Nucleus accumbens (tissue), 56 donors: ENCODE measurements at regions not wholly inside any gene's neighbourhood (a gene's known extent, or its start where the extent isn't known, plus 50 kb on each side); places are given as distances from the start of the nearest gene placed in this dataset.

Source experiments
- DNase-seq, 56 donors: peaks; one replicate each; lab custom pipeline; 2025; lab: John Stamatoyannopoulos, UW

DNA sequence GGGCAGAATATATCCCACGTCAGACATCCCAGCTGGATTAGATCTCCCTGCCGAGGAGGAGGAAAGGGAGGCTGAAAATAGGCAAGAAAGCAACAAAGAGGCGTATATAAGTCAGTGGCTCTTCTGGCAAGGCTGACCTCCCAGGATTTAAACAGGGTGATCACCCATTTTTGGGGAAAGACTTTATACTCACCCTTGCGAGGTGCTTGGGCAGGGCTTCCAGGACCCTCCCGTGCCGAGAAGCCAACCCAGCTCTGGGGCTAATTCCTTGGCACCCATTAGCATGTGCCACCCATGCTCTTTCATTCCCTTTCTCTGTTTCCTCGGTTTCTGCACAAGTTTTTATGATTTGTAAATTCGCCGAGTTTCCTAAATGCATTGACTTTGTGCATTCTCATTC lies 230.2 kb upstream of the IRX2 start:
- no peak for DNase-seq

DNA sequence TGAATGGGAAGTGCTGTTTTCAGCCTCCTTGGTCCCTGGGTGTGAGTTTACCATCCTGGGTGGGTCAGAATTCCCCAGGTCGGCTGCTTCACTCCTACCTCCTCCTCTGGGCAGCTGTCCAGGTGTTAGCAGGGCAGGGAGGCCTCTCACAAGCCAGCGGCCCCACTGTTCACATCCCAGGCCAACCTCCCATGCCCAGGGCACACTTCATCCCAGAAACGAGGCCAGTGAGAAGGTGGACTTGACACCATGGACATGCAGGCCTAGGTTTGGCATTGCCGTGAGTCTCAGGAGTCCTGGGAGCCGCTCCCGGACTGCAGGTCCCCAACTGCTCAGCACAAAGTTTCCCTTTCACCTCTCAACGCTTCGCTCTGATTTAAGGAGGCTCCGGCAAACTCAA lies 229.6 kb upstream of the IRX2 start:
- no peak for DNase-seq

DNA sequence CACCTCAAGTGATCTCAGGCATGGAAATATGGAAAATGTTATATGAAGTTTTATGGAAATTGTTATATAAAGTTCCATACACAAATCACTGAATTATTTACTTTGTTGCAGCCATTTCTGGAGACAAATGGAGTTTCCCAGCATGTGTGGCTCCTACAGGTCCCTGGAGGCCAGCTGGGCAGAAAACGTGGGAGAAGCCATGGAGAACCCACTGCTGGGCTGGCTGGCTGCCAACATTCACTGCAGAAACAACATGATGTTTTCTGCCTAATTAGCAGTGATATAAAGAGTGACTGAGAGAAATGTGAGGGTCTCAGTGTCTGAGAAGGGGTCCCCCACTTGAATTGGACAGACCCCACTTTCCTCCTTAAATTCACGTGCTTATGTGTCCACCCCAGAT lies 208.8 kb upstream of the IRX2 start:
- no peak for DNase-seq

DNA sequence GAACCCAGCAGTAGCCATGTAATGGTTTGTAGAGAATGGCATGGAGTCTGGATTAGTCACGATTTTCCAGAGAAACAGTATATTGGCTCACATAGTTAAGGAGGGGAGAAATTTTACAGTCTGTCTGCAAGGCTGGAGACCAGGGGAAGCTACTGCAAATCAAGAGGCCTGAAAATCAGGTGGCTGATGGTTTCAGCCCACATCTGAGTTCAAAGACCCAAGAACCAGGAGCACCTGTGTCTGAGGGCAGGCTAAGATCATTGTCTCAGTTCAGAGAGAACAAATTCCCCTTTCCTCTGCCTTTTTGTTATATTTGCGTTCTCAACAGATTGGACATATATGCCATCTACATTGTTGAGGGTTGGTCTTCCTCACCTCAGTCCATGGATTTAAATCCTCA lies 207.5 kb upstream of the IRX2 start:
- DNase-seq = no peak

DNA sequence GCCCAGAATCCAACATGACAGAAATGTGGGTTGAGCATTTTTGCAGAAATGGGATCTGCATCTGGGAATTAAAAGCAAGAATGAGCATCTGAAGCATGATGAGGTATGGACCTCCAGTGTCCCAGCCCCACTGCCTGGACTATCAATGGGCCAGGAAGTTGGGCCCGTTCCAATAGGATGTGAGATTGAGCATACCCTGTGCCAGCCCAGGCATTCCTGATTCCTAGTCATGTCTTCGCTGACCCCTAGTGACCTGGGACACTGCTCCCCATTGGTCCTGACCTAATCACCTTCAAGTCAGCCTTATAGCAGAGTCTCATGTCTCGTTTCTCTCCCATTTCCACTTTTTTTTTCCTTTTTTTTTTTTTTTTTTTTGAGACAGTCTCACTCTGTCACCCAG lies 197.4 kb upstream of the IRX2 start:
- no peak for DNase-seq

DNA sequence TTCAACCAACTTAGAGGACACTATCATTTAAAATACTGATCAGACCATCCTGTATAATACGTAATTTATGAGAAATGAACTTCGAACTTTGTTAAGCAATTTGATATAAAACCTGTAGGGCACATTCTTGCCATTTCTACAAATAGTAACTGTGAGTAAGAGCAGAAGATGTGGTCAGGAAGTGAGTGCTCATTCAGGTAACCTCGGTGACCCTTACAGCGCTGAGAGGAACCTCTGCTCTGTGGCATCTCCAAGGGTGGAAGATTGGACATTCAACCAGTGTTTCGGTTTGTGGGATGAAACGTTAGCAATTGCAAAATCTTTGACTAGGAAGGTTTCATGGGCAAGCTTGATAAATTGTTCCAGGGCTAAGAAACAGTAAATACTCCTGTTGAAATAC lies 194.8 kb upstream of the IRX2 start:
- no peak for DNase-seq

DNA sequence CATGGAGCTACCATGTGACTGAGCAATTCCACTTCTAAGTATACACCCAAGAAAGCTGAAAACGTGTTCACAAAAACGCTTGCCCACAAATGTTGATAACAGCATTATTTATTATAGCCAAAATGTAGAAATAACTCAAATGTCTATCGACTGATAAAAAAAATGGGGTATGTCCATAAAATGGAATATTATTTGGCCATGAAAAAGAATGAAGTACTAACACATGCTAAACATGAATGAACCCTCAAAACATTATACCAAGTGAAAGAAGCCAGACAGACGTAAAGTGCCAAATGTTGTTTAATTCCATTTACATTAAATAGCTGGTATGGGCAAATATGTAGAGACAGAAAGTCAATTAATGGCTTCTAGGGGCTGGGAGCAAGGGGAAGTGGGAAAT lies 184.9 kb upstream of the IRX2 start:
- DNase-seq = no peak

DNA sequence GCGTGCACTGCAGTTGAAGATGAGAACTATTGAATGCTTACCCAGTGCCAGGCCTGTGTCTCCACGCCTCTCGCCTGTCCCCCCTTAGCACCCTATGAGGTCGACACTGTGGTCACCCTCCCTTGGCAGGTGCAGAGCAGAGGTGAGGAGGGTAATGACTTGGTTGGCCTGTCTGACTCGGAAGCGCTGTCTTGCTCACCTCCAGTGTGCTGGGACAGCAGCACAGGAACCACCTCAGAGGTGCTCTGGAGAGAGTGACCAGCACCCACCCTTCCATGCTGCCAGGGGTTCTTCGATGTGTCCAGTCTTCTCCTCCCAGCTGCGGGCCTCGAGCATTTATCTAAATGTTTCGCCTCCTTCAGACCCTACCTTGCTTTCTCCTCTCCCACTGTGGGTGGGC lies 178.3 kb upstream of the IRX2 start:
- no peak for DNase-seq

DNA sequence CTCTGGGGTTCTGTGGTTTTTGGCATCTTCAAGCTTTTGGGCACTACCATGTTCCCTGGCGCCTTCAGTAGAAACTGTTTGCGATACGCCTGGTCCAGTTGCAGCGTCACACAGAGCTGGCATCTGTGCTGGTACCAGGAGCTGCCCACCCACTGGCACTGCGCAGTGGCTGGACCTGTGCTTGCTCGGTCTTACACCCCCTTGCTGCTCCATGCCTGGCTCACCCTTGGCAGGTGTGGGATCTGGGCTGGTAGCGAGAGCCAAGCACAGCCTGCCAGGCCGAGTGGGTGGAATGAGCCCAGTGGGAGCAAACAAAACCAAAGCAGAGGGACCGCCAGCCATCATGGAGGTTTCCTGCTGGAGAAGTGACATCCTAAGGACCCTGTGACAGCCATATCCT lies 170.2 kb upstream of the IRX2 start:
- DNase-seq = no peak

DNA sequence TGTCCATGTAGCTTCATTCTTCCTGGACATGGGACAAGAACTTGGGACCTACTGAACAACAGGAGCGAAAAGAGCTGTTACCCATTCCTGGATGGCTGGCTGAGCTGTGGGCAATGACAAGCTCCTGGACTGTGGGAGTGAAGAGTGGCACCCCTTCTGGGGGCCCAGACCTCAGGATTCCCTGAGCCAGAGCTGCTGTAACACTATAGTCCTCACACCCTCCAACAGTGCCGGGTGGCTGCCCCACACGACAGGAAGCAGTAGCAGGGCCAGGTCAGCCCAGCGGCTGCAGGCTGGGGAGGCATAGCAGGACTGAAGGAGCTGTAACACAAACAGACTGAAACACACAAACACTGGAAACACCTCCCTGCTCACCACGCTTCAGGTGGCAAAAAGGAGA lies 169.7 kb upstream of the IRX2 start:
- no peak for DNase-seq

DNA sequence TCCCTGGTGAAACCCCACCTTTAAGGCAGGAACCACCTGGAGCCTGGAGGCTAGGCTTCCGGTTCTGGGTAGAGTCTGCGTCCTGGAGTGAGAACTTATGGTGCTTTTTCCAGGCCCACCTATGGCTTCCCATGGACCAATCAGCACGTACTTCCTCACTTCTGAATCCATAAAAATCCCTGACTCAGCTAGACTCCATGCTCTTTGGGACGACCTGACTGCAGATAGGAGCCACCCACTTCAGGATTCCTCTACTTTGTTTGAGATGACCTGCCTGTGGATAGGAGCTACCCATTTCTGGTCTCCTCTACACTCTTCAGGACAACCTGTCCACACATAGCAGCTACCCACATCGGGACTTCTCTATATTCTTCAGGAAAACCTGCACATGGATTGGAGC lies 168.8 kb upstream of the IRX2 start:
- no peak for DNase-seq

DNA sequence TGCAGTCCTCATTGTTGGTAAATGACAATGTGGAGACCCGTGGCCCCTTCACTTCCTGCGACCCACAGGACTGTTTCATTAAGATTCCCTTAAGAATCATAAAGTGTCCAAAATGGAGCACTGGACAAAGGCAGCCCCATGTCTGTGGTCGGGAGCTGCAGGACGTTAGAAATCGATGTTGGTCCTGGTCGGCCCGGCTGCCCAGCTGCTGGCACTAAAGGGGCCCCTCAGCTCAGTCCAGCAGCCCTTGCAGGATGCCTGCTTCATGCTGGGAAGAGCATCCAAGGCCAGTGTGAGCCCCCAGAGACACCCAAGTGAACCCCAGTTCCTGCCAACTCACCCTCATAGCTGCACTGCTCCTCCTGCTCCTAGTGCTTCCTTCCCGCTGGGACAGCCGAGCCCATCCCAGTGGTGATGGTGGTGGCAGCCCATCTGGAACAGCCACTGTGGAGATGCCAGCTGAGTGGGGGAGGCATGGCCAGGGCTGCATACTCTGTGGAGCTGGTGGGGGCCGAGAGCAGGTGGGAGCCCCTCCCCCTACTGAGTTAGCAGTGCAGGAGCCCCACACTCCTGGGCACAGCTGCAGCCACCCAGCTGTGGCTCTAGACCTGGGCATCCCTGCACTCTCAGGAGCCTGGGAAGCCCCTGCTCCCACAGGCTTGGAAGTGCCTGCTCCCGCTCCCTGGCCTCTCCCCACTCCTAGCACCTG lies 168.0 kb upstream of the IRX2 start:
- no peak for DNase-seq

DNA sequence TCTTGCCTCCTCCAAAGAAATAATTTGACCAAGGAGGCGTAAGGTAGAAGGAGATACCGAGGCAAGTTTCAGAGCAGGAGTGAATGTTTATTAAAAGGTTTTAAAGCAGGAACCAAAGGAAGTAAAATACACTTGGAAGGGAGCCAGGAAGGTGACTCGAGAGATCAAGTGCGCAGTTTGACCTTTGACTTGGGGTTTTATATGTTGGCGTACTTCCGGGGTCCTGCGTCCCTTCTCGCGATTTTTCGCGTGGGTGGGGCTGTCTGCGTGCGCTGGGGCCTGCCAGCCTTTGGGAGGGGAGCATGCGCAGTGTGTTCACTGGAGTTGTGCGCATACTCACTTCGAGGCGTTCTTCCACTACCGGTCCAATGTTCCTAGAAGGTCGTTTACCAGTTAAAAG lies 166.0 kb upstream of the IRX2 start:
- no peak for DNase-seq

DNA sequence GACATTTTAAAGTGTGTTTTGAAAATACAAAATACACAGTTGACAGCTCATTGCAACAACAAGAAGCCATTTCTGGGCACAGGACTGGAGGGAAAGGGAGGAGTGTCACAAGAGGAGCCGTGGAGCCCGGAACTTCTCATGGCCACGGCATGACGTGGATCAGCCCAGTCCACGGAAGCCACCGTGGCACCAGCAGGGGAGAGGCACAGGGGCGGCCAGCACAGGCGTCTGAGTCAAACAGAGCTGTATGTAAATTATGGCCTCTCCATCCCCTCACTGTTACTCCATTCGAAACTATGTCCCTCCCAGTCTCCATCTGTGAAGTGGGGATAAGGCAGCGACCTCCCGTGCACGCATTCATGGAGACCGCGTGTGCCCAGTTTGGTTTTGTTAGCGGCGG lies 165.6 kb upstream of the IRX2 start:
- no peak for DNase-seq

DNA sequence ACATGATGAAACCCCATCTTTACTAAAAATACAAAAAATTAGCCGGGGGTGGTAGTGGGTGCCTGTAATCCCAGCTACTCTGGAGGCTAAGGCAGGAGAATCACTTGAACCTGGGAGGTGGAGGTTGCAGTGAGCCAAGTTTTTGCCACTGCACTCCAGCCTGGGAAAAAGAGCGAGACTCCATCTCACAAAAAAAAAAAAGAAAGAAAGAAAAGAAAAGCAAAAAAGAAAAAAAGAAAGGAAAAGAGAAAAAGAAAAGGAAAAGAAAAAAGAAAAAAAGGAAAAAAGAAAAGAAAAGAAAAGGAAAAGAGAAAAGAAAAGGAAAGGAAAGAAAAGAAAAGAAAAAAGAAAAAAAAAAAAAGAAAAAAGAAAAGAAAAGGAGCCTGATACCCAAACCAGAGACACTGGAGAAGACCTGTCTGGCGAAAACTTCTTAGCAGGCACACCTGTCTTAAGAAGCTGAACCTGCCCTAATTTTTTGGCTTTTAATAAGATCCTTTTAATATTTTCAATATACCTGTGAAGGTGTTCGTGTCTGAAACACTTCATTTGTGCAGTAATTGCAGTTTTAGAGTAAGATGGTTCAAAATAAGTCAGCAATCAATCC lies 164.7 kb upstream of the IRX2 start:
- no peak for DNase-seq

DNA sequence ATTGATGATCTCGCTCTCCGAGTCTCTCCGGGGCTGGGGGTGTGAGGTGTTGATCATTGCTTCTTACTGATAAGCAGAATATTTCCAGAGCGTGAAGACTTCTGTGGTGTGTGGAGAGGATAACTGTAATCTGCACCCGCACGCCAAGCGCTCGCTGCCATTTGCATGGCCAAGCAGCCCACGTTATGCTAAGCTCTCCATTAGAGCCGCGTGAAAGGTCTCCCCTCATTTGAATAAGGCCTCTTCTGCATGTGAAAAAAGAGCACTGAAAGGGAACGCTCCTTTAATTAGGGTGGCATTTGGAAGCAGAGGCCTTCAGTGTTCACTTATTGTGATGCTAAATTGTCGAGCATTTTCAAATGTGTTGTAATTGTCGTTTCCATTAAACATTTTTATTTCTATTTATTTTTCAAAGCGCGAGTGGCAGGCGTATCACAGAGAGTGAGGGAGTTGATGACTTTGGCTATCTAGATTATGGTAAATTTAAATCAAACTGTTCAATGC lies 163.6 kb upstream of the IRX2 start:
- peak in 1 of 56 donors; percentile 15 for DNase-seq

DNA sequence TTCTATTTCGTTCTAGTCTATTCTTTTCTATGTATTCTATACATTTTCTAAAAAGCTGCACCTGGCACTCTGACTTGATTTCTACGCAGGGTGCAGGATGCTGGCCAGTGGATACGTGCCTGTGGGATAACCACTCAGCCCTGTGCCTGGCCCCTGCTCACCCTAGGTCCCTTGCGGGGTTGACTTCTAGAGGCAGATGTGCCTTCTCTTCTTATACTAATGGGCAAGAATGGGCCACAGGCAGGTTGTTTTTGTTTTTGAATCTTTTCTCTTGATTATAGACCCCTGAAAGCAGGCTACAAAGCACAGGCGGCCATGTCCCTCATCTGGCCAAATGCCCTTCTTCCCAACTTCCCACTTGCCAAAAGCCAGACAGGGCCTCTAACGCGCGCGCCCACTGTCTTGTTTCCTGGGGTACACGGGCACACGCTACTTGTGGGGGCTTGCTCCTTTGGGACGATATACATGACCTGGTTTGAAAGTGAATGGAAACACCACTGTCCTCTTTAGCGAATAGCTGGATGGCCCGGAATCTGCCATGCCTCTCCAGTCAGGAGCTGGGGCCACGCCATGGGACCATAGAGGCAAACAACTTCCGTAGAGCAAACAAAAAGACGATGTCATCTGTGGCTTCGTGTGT lies 162.7 kb upstream of the IRX2 start:
- DNase-seq = no peak

DNA sequence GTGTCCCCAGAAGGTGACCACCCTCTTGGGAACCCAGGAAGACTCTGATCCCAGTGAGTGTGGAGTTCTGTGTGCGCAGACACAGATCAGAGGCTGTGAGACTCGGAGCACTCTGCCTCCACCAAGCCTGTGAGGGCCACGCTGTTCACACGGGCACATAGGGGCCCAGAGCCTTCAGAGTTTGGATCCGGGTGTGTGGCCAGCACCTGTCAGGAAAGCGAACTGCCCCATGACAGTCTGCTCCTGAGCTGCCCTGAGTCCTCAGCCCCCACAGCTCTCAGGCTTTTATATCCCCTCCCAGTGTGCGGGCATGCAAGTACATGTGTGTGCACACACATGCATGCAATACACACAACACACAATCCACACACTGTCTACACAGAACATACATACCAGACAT lies 161.8 kb upstream of the IRX2 start:
- no peak for DNase-seq

DNA sequence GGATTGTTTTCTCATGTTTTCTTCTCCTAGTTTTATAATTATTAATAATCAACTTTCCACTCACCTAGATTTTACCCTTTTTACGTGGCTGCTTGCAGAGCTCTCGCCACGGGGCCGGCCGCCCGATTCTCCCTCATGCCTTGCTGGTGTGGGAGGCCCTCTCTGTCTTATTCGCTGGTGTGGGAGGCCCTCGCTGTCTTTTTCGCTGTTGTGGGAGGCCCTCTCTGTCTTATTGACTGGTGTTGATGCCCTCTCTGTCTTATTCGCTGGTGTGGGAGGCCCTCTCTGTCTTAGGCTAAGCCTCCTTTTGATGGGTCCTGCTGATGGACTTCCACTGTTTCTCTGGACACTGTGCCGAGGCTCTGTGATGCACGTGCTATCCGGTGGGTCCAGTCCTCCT lies 161.3 kb upstream of the IRX2 start:
- no peak for DNase-seq

DNA sequence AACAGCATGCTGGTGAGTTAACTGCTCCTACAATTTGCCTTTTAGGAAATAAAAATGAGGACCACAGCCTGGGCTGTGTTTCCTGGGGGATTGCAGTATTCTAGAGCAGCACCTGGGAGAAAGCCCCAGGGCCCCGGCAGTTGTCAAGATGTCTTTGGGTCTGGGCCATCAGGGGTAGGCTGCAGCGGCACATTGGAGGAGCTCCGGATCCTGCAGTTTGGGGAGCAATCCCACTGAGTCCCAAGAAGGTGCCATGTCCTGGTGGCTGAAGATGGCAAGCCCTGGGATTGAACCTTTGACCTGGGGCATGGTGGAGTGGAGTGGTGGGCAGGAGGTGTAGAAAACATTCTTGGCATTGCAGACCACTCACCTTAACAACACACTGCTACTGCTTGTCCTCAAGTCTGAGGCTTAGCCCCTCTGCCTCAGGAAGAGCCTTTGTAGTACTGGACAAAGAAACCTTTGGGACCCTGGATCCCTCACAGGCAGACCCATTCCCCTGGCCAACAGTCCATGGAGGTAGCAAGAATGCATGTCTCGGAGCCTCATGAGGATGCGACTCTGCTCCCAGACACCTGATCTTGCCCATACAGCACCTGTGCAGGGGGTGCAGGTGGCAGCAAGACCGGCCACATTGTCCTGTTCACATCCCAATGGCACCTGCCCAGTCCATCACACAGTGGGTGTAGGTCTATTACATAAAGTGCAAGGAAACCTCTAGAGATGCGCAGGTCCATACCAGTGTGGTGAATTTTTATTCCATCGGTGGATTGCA lies 159.1 kb upstream of the IRX2 start:
- no peak for DNase-seq

DNA sequence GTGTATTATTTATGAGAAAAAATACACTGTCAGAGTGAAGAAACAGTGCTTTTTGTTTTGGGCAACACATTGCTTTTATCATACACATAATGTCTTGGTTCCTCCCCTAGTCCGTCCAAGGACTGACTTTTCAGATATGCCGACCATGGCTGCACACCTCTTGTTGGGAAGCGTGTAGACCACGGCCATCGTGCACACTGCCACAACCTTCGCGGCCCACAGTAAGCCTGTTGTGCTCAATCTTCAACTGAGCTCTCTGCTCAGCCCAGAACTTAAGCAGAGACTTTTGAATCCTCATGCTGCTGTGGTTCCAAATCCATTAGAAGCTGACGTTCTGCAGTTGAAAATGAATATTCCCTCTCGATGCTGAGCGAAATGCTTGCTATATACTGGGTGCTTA lies 157.6 kb upstream of the IRX2 start:
- no peak for DNase-seq
